Activated T-cell treated with anti-CD3 and anti-CD28 coated beads, Interleukin-2, amount 50 U/mL, for 24 hours (primary cell): ENCODE measurements at regions not wholly inside any gene's neighbourhood (a gene's known extent, or its start where the extent isn't known, plus 50 kb on each side); places are given as distances from the start of the nearest gene placed in this dataset.

Source experiments
- DNase-seq: peaks from one replicate; pipeline ENCODE4 v3.0.0-alpha.2; 2020
- H3K27ac Mint-ChIP-seq: 2 replicates; pipeline ENCODE4 v1.8.0; 2020; ENCODE audit warnings: mild to moderate bottlenecking, mixed read lengths
- H3K27me3 Mint-ChIP-seq: 2 replicates; pipeline ENCODE4 v1.8.0; 2020; ENCODE audit warnings: mixed read lengths
- H3K36me3 Mint-ChIP-seq: 2 replicates; pipeline ENCODE4 v1.8.0; 2020; ENCODE audit warnings: low read depth, mixed read lengths
- H3K4me1 Mint-ChIP-seq: 2 replicates; pipeline ENCODE4 v1.8.0; 2020; ENCODE audit warnings: low read depth, mixed read lengths
- H3K4me3 Mint-ChIP-seq: 2 replicates; pipeline ENCODE4 v1.8.0; 2020; ENCODE audit warnings: mild to moderate bottlenecking, moderate library complexity, mixed read lengths
- H3K9me3 Mint-ChIP-seq: 2 replicates; pipeline ENCODE4 v1.8.0; 2020; ENCODE audit warnings: mixed read lengths

DNA sequence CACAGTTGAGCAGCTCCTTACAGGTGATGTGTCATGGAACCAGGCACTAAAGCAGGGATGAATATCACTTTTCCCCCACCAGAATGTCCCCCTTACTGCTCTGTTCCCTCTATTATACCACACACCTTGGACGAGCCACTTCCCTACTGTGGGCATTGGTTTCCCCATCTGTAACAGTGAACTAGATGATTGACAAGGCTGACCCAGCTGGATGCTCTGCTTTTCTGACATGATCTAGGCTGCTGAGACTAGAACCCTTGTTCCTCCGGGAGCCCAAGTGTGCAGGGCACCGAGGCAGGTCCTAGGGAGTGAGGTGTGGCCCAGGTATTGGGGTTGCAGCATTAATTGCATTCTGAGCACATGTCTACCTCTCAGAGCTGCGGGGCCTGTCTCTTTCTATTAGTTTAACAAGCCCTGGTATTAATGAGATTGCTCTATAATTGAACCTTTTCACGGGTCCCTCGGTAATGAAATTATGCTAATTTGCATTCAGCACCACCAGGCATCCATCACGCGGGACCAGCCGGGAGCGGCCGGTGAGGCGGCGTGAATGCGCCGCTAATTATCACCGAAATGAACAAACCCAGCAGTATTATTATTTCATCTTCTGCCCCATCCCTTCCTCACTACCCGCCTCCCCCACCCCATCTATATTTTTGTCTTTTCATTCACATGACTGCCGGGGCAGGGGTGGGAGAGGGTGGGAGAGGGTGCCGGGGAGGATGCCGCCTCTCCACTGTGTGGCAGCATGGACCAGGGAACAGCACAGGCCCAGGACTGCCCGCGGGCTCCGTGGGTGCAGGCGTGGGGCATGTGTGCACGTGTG lies 121.1 kb downstream of the CYLD start:
- no peak overlapping the region for H3K4me3 Mint-ChIP-seq
- no peak for DNase-seq
- H3K4me1 Mint-ChIP-seq, result no peaks in the 10 kb centered on the region
- H3K9me3 Mint-ChIP-seq, result no peaks in the 10 kb centered on the region
- H3K27me3 Mint-ChIP-seq, result no peaks in the 10 kb centered on the region
- no peak overlapping the region for H3K27ac Mint-ChIP-seq
- no peaks in the 10 kb centered on the region for H3K36me3 Mint-ChIP-seq

DNA sequence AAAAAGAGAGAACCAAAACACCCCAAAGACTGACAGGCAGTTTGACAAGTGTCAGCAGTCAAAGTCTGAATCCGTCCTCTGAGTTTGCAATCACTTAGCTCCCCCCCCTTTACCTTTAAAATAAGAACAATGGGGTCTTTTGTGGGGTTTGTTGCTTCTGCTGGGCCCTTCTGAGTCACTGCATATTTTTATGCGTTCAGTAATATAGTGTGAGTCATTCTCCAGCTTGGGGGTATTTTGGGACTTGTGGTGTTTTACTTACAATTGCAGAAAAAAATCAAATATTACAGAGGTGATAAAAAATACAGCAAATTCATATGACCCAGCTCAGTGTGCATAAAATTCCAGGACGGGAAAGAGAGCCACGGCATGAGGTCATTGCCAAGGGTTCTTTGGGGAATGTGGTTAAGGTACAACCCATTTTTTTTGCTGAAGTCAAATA lies 120.1 kb downstream of the CYLD start:
- Mint-ChIP-seq H3K27ac (no peak overlapping the region), H3K36me3 (no peaks in the 10 kb centered on the region), H3K4me3 (no peak overlapping the region), H3K9me3 (no peaks in the 10 kb centered on the region), H3K27me3 (peaks cover 2% of the 10 kb centered on the region), H3K4me1 (no peaks in the 10 kb centered on the region)
- no peak for DNase-seq

DNA sequence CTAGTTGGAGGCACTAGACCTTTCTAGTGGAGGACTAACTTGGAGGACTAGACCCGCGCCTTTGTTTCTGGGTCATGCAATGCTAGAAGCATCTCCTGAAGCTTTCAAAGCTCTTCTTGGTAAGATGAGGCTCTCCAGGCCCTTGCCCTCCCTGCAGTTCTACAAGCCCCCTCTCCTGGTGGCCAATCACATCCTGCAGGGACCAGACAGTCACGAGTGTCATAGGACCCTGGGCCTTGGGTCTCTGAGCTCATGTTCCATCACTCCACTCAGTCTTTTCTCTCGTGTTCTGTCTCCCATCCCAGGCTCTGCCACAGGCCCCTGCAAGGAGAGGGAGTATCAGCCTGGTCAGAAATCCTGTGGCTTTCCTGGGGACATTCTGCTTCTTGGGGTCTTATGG lies 119.6 kb downstream of the CYLD start:
- no peaks in the 10 kb centered on the region for H3K9me3 Mint-ChIP-seq

DNA sequence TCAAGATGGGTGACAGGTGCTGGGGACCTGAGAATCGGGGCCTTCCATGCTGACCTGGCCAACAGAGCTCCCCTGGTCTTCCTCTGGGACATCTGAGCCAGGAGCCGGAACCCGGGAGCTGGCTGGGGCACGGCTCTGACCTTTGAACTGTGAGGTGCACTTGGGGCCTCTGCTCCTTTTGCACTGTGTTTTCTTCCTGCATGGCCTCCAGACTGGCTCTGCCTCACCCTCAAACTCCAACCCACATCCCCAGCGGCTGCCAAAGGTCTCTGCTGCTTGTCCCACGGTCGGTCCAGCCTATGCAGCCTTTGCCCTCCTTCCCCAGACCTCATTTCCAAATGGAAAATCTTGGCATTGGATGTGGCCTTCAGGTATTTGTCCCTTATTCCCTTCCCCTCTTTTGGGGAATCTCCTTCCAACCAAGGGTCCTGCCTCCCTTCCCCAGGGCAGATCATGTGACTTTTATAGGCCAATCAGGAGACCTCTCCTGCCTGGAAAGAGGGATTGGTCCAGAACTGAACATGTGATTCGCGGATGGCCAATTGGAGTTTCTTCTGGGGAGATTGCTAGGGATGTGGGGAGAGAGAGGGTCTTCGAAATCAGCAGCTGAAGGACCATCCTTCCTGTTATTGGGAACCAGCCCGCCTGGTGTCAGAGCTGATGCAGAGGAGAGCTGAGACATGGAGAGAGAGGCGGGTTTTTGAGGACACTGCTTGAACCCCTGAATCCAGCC lies 117.9 kb downstream of the CYLD start:
- no peak overlapping the region for H3K27ac Mint-ChIP-seq
- no peak overlapping the region for H3K4me3 Mint-ChIP-seq
- no peaks in the 10 kb centered on the region for H3K36me3 Mint-ChIP-seq
- H3K27me3 Mint-ChIP-seq, result peaks cover 14% of the 10 kb centered on the region
- H3K9me3 Mint-ChIP-seq, result no peaks in the 10 kb centered on the region
- DNase-seq, result no peak
- H3K4me1 Mint-ChIP-seq, result no peaks in the 10 kb centered on the region

More for the DNA sequence above, 119.6 kb downstream of the CYLD start:
- Mint-ChIP-seq H3K27me3 (peaks cover 8% of the 10 kb centered on the region), H3K4me1 (no peaks in the 10 kb centered on the region), H3K27ac (no peak overlapping the region), H3K36me3 (no peaks in the 10 kb centered on the region), H3K4me3 (no peak overlapping the region)
- no peak for DNase-seq

DNA sequence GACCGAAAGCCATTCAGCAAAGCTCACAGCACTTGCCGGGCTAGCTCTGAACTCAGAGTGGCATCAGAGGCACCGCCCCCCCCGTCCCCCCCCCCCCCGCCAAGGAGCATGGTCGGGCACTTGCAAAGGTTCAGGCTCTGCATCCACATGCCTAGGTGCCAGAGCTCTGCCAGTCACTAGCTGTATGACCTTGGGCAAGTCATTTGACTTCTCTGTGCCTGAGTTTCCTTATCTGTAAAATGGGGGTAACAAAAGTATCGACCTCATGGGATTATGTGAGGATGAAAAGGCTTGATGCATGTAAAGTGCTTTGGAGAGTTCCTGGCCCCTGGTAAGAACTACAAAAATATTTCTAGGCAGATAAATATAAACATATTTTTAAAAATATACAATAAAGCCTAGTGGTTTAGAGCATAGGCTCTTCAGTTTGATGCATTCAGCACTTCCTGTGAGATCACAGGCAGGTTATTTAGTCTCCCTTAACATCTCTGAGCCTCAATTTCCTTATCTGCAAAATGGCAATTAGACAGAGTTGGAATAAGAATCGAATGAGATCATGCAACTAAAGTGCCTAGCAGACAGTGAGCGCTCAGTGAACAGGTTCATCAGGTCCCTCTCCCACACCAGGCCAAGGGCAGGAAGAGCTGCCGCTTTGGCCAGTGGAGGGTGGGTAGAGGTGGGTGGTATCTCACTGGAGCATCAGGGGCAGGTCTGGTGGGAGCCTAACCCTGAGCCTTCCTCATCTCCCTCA lies 117.2 kb downstream of the CYLD start:
- no peaks in the 10 kb centered on the region for H3K36me3 Mint-ChIP-seq
- no peak overlapping the region for H3K4me3 Mint-ChIP-seq
- no peaks in the 10 kb centered on the region for H3K4me1 Mint-ChIP-seq
- H3K9me3 Mint-ChIP-seq, result no peaks in the 10 kb centered on the region
- no peak overlapping the region for H3K27ac Mint-ChIP-seq
- peaks cover 19% of the 10 kb centered on the region for H3K27me3 Mint-ChIP-seq
- DNase-seq, result no peak

DNA sequence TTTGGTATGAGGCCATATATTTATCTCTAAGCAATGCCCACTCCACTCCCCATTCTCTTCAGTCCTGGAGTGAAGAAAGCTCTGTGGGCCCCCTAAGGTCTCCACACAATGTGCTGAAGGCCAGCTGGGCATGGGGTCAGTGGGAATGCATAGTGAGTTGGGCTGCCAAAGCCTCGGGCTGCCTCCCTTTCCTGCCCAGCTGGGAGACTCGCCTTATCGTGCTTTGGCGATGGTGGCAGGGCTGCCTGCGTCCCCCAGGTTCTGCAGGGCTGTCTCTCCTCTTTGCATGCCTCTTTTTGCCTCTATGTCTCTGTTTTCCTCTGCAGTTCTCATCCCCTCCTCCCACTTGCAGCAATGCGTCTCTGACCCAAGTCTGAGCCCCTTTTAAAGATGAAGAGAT lies 116.5 kb downstream of the CYLD start:
- H3K27me3 Mint-ChIP-seq, result peaks cover 19% of the 10 kb centered on the region
- no peaks in the 10 kb centered on the region for H3K9me3 Mint-ChIP-seq
- no peaks in the 10 kb centered on the region for H3K4me1 Mint-ChIP-seq
- H3K27ac Mint-ChIP-seq, result no peak overlapping the region
- H3K36me3 Mint-ChIP-seq, result no peaks in the 10 kb centered on the region
- H3K4me3 Mint-ChIP-seq, result no peak overlapping the region
- no peak for DNase-seq

DNA sequence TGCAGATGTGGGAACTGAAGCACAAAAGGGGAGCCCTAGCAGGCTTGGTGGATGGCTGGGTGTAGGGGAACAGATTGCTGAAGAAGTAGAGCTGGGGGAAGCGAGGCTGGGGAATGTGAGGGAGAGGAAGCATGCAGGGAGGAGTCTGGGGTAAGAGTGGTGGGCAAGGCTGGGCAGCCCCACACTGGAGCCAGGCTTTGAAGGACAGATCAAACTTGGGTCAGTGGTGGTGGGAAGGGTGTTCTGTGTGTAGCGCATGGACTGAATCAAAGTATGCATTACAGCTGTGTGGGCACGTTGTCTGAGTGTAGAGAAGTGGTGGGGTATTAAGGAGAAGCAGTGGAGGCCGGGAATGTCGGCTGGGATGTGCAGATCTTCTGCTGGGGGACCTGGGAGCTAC lies 116.0 kb downstream of the CYLD start:
- Mint-ChIP-seq H3K27me3 (peaks cover 19% of the 10 kb centered on the region), H3K27ac (no peak overlapping the region), H3K4me1 (no peaks in the 10 kb centered on the region), H3K9me3 (no peaks in the 10 kb centered on the region), H3K4me3 (no peak overlapping the region), H3K36me3 (no peaks in the 10 kb centered on the region)
- DNase-seq, result no peak

DNA sequence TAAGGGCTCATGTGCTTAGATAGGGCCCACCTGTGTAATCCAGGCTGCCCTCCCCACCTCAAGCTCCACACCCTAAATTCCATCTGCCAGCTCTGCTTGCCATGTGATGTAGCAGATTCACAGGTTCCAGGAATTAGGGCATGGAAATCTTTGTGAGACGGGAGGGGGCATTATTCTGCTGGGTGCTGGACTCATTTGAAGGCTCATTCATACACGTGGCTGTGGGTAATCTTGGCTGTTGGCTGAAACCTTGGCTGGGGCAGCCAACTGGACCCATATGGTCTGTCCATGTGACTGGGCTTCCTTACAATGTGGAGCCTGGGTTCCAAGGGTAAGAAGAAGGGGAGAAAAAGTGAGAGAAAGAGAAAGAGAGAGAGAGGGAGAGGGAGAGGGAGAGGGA lies 115.1 kb downstream of the CYLD start:
- Mint-ChIP-seq H3K4me1 (no peaks in the 10 kb centered on the region), H3K9me3 (no peaks in the 10 kb centered on the region), H3K27me3 (peaks cover 19% of the 10 kb centered on the region), H3K36me3 (no peaks in the 10 kb centered on the region), H3K27ac (no peak overlapping the region), H3K4me3 (no peak overlapping the region)
- DNase-seq, result no peak

DNA sequence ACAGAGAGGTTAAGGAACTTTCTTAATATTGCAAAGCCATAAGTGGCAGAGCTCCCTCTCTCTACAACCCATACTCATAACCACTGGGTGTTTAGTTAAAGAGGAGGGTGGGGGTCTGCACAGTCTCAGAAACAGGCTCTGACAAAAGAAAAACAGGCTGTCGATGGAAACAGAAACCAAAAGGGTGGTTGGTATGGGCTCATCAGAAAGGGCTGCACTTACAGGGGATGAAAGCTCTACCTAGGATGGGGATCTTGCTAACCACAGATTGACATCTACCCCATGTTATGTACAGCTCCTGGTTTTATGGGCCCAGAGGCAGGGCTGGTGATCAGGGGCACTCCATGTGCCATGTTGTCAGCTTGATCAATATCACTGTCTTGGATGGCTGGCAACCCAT lies 111.4 kb downstream of the CYLD start:
- no peaks in the 10 kb centered on the region for H3K4me1 Mint-ChIP-seq
- no peaks in the 10 kb centered on the region for H3K36me3 Mint-ChIP-seq
- peaks cover 24% of the 10 kb centered on the region for H3K27me3 Mint-ChIP-seq
- no peak overlapping the region for H3K4me3 Mint-ChIP-seq
- no peak overlapping the region for H3K27ac Mint-ChIP-seq
- H3K9me3 Mint-ChIP-seq, result no peaks in the 10 kb centered on the region
- DNase-seq, result no peak
